ENCODE measurements at regions not wholly inside any gene's neighbourhood (a gene's known extent, or its start where the extent isn't known, plus 50 kb on each side); places are given as distances from the start of the nearest gene placed in this dataset.

GRCh38 chr15:37773111-37773860 is 161.2 kb upstream of the TMCO5A start:
- H3K9me3 Mint-ChIP-seq: no peaks in the 10 kb centered on the region
- no peaks in the 10 kb centered on the region for H3K4me1 Mint-ChIP-seq (ENCODE audit: low read depth)
- H3K27ac Mint-ChIP-seq: no peak overlapping the region
- intact Hi-C loops (cut with micrococcal nuclease): no loop called here
- no peak overlapping the region for H3K4me3 Mint-ChIP-seq
- no peaks in the 10 kb centered on the region for H3K36me3 Mint-ChIP-seq (ENCODE audit: low read depth)
- no peak for DNase-seq (ENCODE audit: low spot score)
- H3K27me3 Mint-ChIP-seq (ENCODE audit: insufficient read depth): no peaks in the 10 kb centered on the region

GRCh38 chr15:37774961-37775360 is 159.5 kb upstream of the TMCO5A start:
- intact Hi-C loops (cut with micrococcal nuclease): no loop called here
- no peaks in the 10 kb centered on the region for H3K27me3 Mint-ChIP-seq (ENCODE audit: insufficient read depth)
- H3K9me3 Mint-ChIP-seq: no peaks in the 10 kb centered on the region
- H3K36me3 Mint-ChIP-seq (ENCODE audit: low read depth): no peaks in the 10 kb centered on the region
- no peak for DNase-seq (ENCODE audit: low spot score)
- no peaks in the 10 kb centered on the region for H3K4me1 Mint-ChIP-seq (ENCODE audit: low read depth)
- no peak overlapping the region for H3K27ac Mint-ChIP-seq
- no peak overlapping the region for H3K4me3 Mint-ChIP-seq

- no peak for DNase-seq (ENCODE audit: low spot score)
- Mint-ChIP-seq H3K4me3 (no peak overlapping the region), H3K4me1 (ENCODE audit: low read depth) (no peaks in the 10 kb centered on the region), H3K27me3 (ENCODE audit: insufficient read depth) (no peaks in the 10 kb centered on the region), H3K36me3 (ENCODE audit: low read depth) (no peaks in the 10 kb centered on the region), H3K9me3 (no peaks in the 10 kb centered on the region), H3K27ac (no peak overlapping the region)
- intact Hi-C loops (cut with micrococcal nuclease): no loop called here
Observed at GRCh38 chr15:37777006-37777405, 157.4 kb upstream of the TMCO5A start.

GRCh38 chr15:37783290-37783689 is 151.2 kb upstream of the TMCO5A start:
- Mint-ChIP-seq H3K27me3 (ENCODE audit: insufficient read depth) (no peaks in the 10 kb centered on the region), H3K9me3 (no peaks in the 10 kb centered on the region), H3K36me3 (ENCODE audit: low read depth) (no peaks in the 10 kb centered on the region), H3K4me3 (no peak overlapping the region), H3K27ac (no peak overlapping the region), H3K4me1 (ENCODE audit: low read depth) (no peaks in the 10 kb centered on the region)
- no peak for DNase-seq (ENCODE audit: low spot score)
- intact Hi-C loops (cut with micrococcal nuclease): no loop called here

- Mint-ChIP-seq H3K36me3 (ENCODE audit: low read depth) (no peaks in the 10 kb centered on the region), H3K27ac (no peak overlapping the region), H3K4me1 (ENCODE audit: low read depth) (no peaks in the 10 kb centered on the region), H3K27me3 (ENCODE audit: insufficient read depth) (no peaks in the 10 kb centered on the region), H3K9me3 (no peaks in the 10 kb centered on the region), H3K4me3 (no peak overlapping the region)
- intact Hi-C loops (cut with micrococcal nuclease): no loop called here
- DNase-seq (ENCODE audit: low spot score): no peak
Observed at GRCh38 chr15:37788330-37788729, 146.1 kb upstream of the TMCO5A start.

GRCh38 chr15:37788767-37789396 is 145.6 kb upstream of the TMCO5A start:
- intact Hi-C loops (cut with micrococcal nuclease): no loop called here
- Mint-ChIP-seq H3K36me3 (ENCODE audit: low read depth) (no peaks in the 10 kb centered on the region), H3K27me3 (ENCODE audit: insufficient read depth) (no peaks in the 10 kb centered on the region), H3K9me3 (no peaks in the 10 kb centered on the region), H3K4me1 (ENCODE audit: low read depth) (no peaks in the 10 kb centered on the region), H3K27ac (no peak overlapping the region), H3K4me3 (no peak overlapping the region)
- no peak for DNase-seq (ENCODE audit: low spot score)

GRCh38 chr15:37789397-37789786 is 145.0 kb upstream of the TMCO5A start:
- intact Hi-C loops (cut with micrococcal nuclease): no loop called here
- Mint-ChIP-seq H3K36me3 (ENCODE audit: low read depth) (no peaks in the 10 kb centered on the region), H3K4me3 (no peak overlapping the region), H3K4me1 (ENCODE audit: low read depth) (no peaks in the 10 kb centered on the region), H3K27me3 (ENCODE audit: insufficient read depth) (no peaks in the 10 kb centered on the region), H3K27ac (no peak overlapping the region), H3K9me3 (no peaks in the 10 kb centered on the region)
- DNase-seq (ENCODE audit: low spot score): no peak

GRCh38 chr15:37789881-37790280 is 144.6 kb upstream of the TMCO5A start:
- H3K4me1 Mint-ChIP-seq (ENCODE audit: low read depth): no peaks in the 10 kb centered on the region
- no peak overlapping the region for H3K4me3 Mint-ChIP-seq
- no peak overlapping the region for H3K27ac Mint-ChIP-seq
- no peaks in the 10 kb centered on the region for H3K36me3 Mint-ChIP-seq (ENCODE audit: low read depth)
- H3K27me3 Mint-ChIP-seq (ENCODE audit: insufficient read depth): no peaks in the 10 kb centered on the region
- DNase-seq (ENCODE audit: low spot score): no peak
- H3K9me3 Mint-ChIP-seq: no peaks in the 10 kb centered on the region
- intact Hi-C loops (cut with micrococcal nuclease): no loop called here

GRCh38 chr15:37791693-37792092 is 142.7 kb upstream of the TMCO5A start:
- intact Hi-C loops (cut with micrococcal nuclease): no loop called here
- Mint-ChIP-seq H3K4me1 (ENCODE audit: low read depth) (no peaks in the 10 kb centered on the region), H3K27me3 (ENCODE audit: insufficient read depth) (no peaks in the 10 kb centered on the region), H3K36me3 (ENCODE audit: low read depth) (no peaks in the 10 kb centered on the region), H3K4me3 (no peak overlapping the region), H3K27ac (no peak overlapping the region), H3K9me3 (no peaks in the 10 kb centered on the region)
- DNase-seq (ENCODE audit: low spot score): no peak

- Mint-ChIP-seq H3K27me3 (ENCODE audit: insufficient read depth) (no peaks in the 10 kb centered on the region), H3K27ac (no peak overlapping the region), H3K4me3 (no peak overlapping the region), H3K36me3 (ENCODE audit: low read depth) (no peaks in the 10 kb centered on the region), H3K4me1 (ENCODE audit: low read depth) (no peaks in the 10 kb centered on the region), H3K9me3 (no peaks in the 10 kb centered on the region)
- intact Hi-C loops (cut with micrococcal nuclease): no loop called here
- DNase-seq (ENCODE audit: low spot score): no peak
Observed at GRCh38 chr15:37792351-37792750, 142.1 kb upstream of the TMCO5A start.

- Mint-ChIP-seq H3K9me3 (no peaks in the 10 kb centered on the region), H3K4me3 (no peak overlapping the region)
Observed at GRCh38 chr15:37793851-37794250, 140.6 kb upstream of the TMCO5A start.

GRCh38 chr15:37794947-37795346 is 139.5 kb upstream of the TMCO5A start:
- DNase-seq (ENCODE audit: low spot score): no peak
- Mint-ChIP-seq H3K36me3 (ENCODE audit: low read depth) (no peaks in the 10 kb centered on the region), H3K9me3 (no peaks in the 10 kb centered on the region), H3K27me3 (ENCODE audit: insufficient read depth) (no peaks in the 10 kb centered on the region), H3K4me1 (ENCODE audit: low read depth) (no peaks in the 10 kb centered on the region), H3K27ac (no peak overlapping the region), H3K4me3 (no peak overlapping the region)
- intact Hi-C loops (cut with micrococcal nuclease): no loop called here

More at GRCh38 chr15:37793851-37794250, 140.6 kb upstream of the TMCO5A start:
- Mint-ChIP-seq H3K36me3 (ENCODE audit: low read depth) (no peaks in the 10 kb centered on the region), H3K27me3 (ENCODE audit: insufficient read depth) (no peaks in the 10 kb centered on the region), H3K27ac (no peak overlapping the region), H3K4me1 (ENCODE audit: low read depth) (no peaks in the 10 kb centered on the region)
- DNase-seq (ENCODE audit: low spot score): no peak
- intact Hi-C loops (cut with micrococcal nuclease): no loop called here

- Mint-ChIP-seq H3K4me1 (ENCODE audit: low read depth) (no peaks in the 10 kb centered on the region), H3K4me3 (no peak overlapping the region), H3K36me3 (ENCODE audit: low read depth) (no peaks in the 10 kb centered on the region), H3K27me3 (ENCODE audit: insufficient read depth) (no peaks in the 10 kb centered on the region), H3K27ac (no peak overlapping the region), H3K9me3 (no peaks in the 10 kb centered on the region)
- DNase-seq (ENCODE audit: low spot score): no peak
- intact Hi-C loops (cut with micrococcal nuclease): no loop called here
Observed at GRCh38 chr15:37801529-37801928, 132.9 kb upstream of the TMCO5A start.

All from activated T-helper 1 cell treated with anti-CD3 and anti-CD28 coated beads, Interleukin-12 subunit alpha, Interleukin-12 subunit beta, Interleukin-2, Interleukin-4 antibody, amounts not matched to agents 30 ng/mL and 10 ng/mL and 1 ng/mL, durations not matched to agents 14 hours and 24 hours and 36 hours (primary cell).